ENCODE measurements at regions not wholly inside any gene's neighbourhood (a gene's known extent, or its start where the extent isn't known, plus 50 kb on each side); places are given as distances from the start of the nearest gene placed in this dataset.

- TF ChIP-seq CTCF (conservative IDR thresholded peaks at IDR 0.05; ENCODE audit: low read length) (no peak), EZH2phosphoT487 (IDR thresholded peaks at IDR 0.05; ENCODE audit: borderline replicate concordance, low read depth, low read length) (no peak)
Measured at GRCh38 chr4:114287079-114287696, 307.7 kb upstream of the ARSJ start.

Measured in OCI-LY7 (cell line).